ENCODE measurements at regions not wholly inside any gene's neighbourhood (a gene's known extent, or its start where the extent isn't known, plus 50 kb on each side); places are given as distances from the start of the nearest gene placed in this dataset.
"Not testable (repeated sequence)": the region's sequence is repeated elsewhere in the genome, so short reads cannot be mapped to it uniquely, and the experiment has no call there.

- H3K9me3 ChIP-seq (ENCODE audit: low read length): no peaks in the 10 kb centered on the region
- H3F3A ChIP-seq (ENCODE audit: insufficient read depth, low read length, poor library complexity, severe bottlenecking): no peaks in the 10 kb centered on the region
- TF ChIP-seq EZH2 (IDR thresholded peaks at IDR 0.05; ENCODE audit: borderline replicate concordance, insufficient read depth, low read length, poor library complexity, severe bottlenecking) (no peak), TAF1 (IDR thresholded peaks at IDR 0.05; ENCODE audit: low read depth) (no peak), EP300 (conservative IDR thresholded peaks at IDR 0.05; ENCODE audit: poor library complexity, severe bottlenecking) (no peak)
- no peak overlapping the region for H2AFZ ChIP-seq (ENCODE audit: low read depth, low read length)
- no peaks in the 10 kb centered on the region for H3K9me2 ChIP-seq (ENCODE audit: insufficient read depth, low read length)
- no peaks in the 10 kb centered on the region for H3K36me3 ChIP-seq (ENCODE audit: insufficient read depth, low read length)
- H3K27ac ChIP-seq (ENCODE audit: low read length): no peak overlapping the region
- no peak overlapping the region for H3K4me2 ChIP-seq (ENCODE audit: low read length)
- no peaks in the 10 kb centered on the region for H3K79me2 ChIP-seq (replicated peaks; ENCODE audit: insufficient read depth, low read length)
- no peak overlapping the region for H3K9ac ChIP-seq (ENCODE audit: low read length)
- no peaks in the 10 kb centered on the region for H4K20me1 ChIP-seq (ENCODE audit: insufficient read depth)
- no peaks in the 10 kb centered on the region for H3K27me3 ChIP-seq (ENCODE audit: insufficient read depth, low read depth, low read length)
- no peak overlapping the region for H3K4me3 ChIP-seq (ENCODE audit: low read length)
These were observed 150.5 kb downstream of the CYP26A1 start for GRCh38 chr10:93224005-93224779.

DNA sequence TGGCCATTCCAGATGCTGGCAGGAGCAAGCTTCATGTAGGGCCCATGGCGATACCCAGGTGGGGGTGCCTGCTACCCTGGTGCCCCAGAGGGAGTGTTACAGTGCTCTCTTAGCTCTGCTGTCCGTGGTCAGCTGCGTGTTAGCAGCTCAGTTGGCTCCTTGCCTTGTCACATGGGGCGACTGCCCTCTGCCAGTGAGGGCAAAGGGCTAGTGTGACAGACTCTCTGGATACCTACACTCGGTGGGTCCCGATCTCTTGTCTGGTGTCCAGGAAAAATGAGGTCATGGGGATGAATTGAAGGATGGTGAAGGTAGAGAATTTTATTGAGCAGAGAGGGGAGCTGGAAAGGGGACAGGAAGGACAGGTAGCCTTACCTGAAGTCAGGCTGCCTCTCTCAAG lies 152.2 kb downstream of the CYP26A1 start:
- no peaks in the 10 kb centered on the region for H3K27me3 ChIP-seq (ENCODE audit: insufficient read depth, low read depth, low read length)
- H3F3A ChIP-seq (ENCODE audit: insufficient read depth, low read length, poor library complexity, severe bottlenecking): no peaks in the 10 kb centered on the region
- H3K9ac ChIP-seq (ENCODE audit: low read length): no peak overlapping the region
- H3K79me2 ChIP-seq (replicated peaks; ENCODE audit: insufficient read depth, low read length): no peaks in the 10 kb centered on the region
- no peaks in the 10 kb centered on the region for H4K20me1 ChIP-seq (ENCODE audit: insufficient read depth)
- no peaks in the 10 kb centered on the region for H3K36me3 ChIP-seq (ENCODE audit: insufficient read depth, low read length)
- H3K9me2 ChIP-seq (ENCODE audit: insufficient read depth, low read length): no peaks in the 10 kb centered on the region
- TF ChIP-seq MXI1 (conservative IDR thresholded peaks at IDR 0.05; ENCODE audit: poor library complexity, severe bottlenecking) (no peak), RAD21 (conservative IDR thresholded peaks at IDR 0.05) (no peak), POLR2AphosphoS5 (IDR thresholded peaks at IDR 0.05) (no peak)
- H3K27ac ChIP-seq (ENCODE audit: low read length): no peak overlapping the region
- no peak overlapping the region for H3K4me3 ChIP-seq (ENCODE audit: low read length)
- H3K9me3 ChIP-seq (ENCODE audit: low read length): no peaks in the 10 kb centered on the region
- no peak overlapping the region for H3K4me2 ChIP-seq (ENCODE audit: low read length)
- no peak overlapping the region for H2AFZ ChIP-seq (ENCODE audit: low read depth, low read length)

- no peaks in the 10 kb centered on the region for H3K9me3 ChIP-seq (ENCODE audit: low read length)
- H2AFZ ChIP-seq (ENCODE audit: low read depth, low read length): no peak overlapping the region
- H3K79me2 ChIP-seq (replicated peaks; ENCODE audit: insufficient read depth, low read length): no peaks in the 10 kb centered on the region
- no peaks in the 10 kb centered on the region for H4K20me1 ChIP-seq (ENCODE audit: insufficient read depth)
- H3K27ac ChIP-seq (ENCODE audit: low read length): no peak overlapping the region
- H3K27me3 ChIP-seq (ENCODE audit: insufficient read depth, low read depth, low read length): no peaks in the 10 kb centered on the region
- no peaks in the 10 kb centered on the region for H3F3A ChIP-seq (ENCODE audit: insufficient read depth, low read length, poor library complexity, severe bottlenecking)
- H3K9ac ChIP-seq (ENCODE audit: low read length): no peak overlapping the region
- H3K4me2 ChIP-seq (ENCODE audit: low read length): no peak overlapping the region
- no peaks in the 10 kb centered on the region for H3K36me3 ChIP-seq (ENCODE audit: insufficient read depth, low read length)
- TF ChIP-seq, protein P1, sequence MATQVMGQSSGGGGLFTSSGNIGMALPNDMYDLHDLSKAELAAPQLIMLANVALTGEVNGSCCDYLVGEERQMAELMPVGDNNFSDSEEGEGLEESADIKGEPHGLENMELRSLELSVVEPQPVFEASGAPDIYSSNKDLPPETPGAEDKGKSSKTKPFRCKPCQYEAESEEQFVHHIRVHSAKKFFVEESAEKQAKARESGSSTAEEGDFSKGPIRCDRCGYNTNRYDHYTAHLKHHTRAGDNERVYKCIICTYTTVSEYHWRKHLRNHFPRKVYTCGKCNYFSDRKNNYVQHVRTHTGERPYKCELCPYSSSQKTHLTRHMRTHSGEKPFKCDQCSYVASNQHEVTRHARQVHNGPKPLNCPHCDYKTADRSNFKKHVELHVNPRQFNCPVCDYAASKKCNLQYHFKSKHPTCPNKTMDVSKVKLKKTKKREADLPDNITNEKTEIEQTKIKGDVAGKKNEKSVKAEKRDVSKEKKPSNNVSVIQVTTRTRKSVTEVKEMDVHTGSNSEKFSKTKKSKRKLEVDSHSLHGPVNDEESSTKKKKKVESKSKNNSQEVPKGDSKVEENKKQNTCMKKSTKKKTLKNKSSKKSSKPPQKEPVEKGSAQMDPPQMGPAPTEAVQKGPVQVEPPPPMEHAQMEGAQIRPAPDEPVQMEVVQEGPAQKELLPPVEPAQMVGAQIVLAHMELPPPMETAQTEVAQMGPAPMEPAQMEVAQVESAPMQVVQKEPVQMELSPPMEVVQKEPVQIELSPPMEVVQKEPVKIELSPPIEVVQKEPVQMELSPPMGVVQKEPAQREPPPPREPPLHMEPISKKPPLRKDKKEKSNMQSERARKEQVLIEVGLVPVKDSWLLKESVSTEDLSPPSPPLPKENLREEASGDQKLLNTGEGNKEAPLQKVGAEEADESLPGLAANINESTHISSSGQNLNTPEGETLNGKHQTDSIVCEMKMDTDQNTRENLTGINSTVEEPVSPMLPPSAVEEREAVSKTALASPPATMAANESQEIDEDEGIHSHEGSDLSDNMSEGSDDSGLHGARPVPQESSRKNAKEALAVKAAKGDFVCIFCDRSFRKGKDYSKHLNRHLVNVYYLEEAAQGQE (IDR thresholded peaks at IDR 0.05; ENCODE audit: borderline replicate concordance): no peak
- TF ChIP-seq RAD21 (conservative IDR thresholded peaks at IDR 0.05) (no peak), EZH2 (IDR thresholded peaks at IDR 0.05; ENCODE audit: borderline replicate concordance, insufficient read depth, low read length, poor library complexity, severe bottlenecking) (no peak), MXI1 (conservative IDR thresholded peaks at IDR 0.05; ENCODE audit: poor library complexity, severe bottlenecking) (no peak), CTCF (IDR thresholded peaks at IDR 0.05; ENCODE audit: poor library complexity, severe bottlenecking) (no peak), SMC3 (conservative IDR thresholded peaks at IDR 0.05; ENCODE audit: poor library complexity) (no peak), TAF1 (IDR thresholded peaks at IDR 0.05; ENCODE audit: low read depth) (no peak), EP300 (conservative IDR thresholded peaks at IDR 0.05; ENCODE audit: poor library complexity, severe bottlenecking) (no peak), POLR2AphosphoS5 (IDR thresholded peaks at IDR 0.05) (no peak)
- no peak overlapping the region for H3K4me3 ChIP-seq (ENCODE audit: low read length)
- H3K9me2 ChIP-seq (ENCODE audit: insufficient read depth, low read length): no peaks in the 10 kb centered on the region
These were observed 152.9 kb downstream of the CYP26A1 start for GRCh38 chr10:93226619-93227018.

DNA sequence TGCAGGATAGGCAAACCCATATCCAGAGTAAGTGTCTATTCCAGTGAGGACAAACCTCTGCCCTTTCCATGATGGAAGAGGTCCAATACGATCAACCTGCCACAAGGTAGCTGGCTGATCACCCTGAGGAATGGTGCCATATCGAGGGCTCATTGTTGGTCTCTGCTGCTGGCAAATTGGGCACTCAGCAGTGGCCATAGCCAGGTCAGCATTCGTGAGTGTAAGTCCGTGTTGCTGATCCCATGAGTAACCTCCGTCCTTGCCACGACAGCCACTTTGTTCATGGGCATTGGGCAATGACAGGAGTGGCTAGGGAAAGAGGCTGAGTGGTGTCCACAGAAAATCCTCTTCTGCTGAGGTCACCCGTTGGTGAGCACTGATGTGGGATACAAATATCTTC lies 156.9 kb downstream of the CYP26A1 start:
- not testable (repeated sequence) for H3K27me3 ChIP-seq (ENCODE audit: insufficient read depth, low read depth, low read length); H3K36me3 ChIP-seq (ENCODE audit: insufficient read depth, low read length); H3F3A ChIP-seq (ENCODE audit: insufficient read depth, low read length, poor library complexity, severe bottlenecking); H3K79me2 ChIP-seq (replicated peaks; ENCODE audit: insufficient read depth, low read length); H3K9ac ChIP-seq (ENCODE audit: low read length); H3K27ac ChIP-seq (ENCODE audit: low read length); H2AFZ ChIP-seq (ENCODE audit: low read depth, low read length); H3K4me3 ChIP-seq (ENCODE audit: low read length); H3K4me2 ChIP-seq (ENCODE audit: low read length); H3K9me2 ChIP-seq (ENCODE audit: insufficient read depth, low read length); H3K9me3 ChIP-seq (ENCODE audit: low read length); H4K20me1 ChIP-seq (ENCODE audit: insufficient read depth)

All from neural cell (in vitro differentiated cells).